GM12874 (cell line): ENCODE measurements at regions not wholly inside any gene's neighbourhood (a gene's known extent, or its start where the extent isn't known, plus 50 kb on each side); places are given as distances from the start of the nearest gene placed in this dataset.

Experiments
- CTCF ChIP-seq: IDR thresholded peaks from 2 replicates; pipeline ENCODE4 v1.5.1; 2011; ENCODE audit warnings: low read depth, mild to moderate bottlenecking, control low read depth, low read length, moderate library complexity; ENCODE audit not compliant: insufficient read depth

DNA sequence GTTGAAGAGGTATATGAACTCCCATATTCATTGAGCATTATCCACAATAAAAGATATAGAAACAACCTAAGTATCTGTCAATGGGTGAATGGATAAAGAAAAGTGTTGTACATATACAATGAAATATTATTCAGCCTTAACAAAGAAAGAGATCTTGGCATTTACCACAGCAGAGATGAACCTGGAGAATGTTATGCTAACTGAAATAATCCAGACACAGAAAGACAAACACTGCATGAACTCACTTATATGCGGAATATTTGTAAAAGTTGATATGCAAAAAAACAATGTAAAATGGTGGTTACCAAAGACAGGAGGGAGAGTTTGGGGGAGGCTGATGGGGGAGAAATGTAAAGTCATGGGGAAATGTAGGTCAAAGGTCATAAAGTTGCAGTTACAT is 278.7 kb downstream of the ZNF608 start:
- no peak for TF ChIP-seq CTCF

GRCh38 chr5:124466011-124466410 is 280.4 kb downstream of the ZNF608 start:
- TF ChIP-seq CTCF = no peak

GRCh38 chr5:124463851-124464250 is 282.6 kb downstream of the ZNF608 start:
- no peak for TF ChIP-seq CTCF

DNA sequence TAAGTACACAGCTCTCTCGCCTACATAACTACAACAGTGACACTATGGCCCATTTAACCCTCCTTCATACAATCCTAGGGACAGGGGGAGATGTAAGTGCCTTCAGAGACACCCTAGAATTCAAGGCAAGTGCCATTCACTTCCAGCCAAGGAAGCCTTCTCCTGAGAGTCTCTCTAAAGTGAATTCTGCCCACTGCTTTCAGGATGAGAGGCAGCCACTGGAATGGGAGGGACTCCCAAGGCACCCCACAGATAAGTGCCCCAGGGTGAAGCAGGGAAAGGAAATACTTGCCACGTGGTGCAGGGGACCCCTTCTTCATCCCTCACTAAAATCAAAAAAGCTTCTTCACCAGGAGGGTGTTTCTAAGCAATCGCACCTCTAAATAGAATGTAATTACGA is 283.7 kb downstream of the ZNF608 start:
- no peak for TF ChIP-seq CTCF

DNA sequence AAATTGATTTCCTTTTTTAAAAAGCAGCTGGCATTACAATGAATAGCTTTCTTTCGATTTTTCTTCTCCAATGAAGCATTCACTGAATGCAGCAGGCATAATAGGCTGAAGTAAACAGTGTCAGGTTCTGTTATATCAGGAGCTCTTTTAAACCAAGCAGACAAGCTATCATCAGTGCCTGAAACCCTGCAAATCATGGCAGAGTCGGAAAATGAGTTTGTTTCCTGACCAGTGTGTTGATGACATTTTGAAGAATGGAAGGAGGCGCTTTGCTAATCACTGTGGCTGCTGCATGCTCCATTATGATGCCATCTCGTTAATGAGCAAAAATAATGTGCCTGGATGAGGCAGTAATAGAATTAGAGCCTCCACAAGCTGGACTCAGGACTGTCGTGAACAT is 284.5 kb downstream of the ZNF608 start:
- TF ChIP-seq CTCF = no peak

- TF ChIP-seq CTCF = no peak
These were observed 285.3 kb downstream of the ZNF608 start for GRCh38 chr5:124461157-124461556.

DNA sequence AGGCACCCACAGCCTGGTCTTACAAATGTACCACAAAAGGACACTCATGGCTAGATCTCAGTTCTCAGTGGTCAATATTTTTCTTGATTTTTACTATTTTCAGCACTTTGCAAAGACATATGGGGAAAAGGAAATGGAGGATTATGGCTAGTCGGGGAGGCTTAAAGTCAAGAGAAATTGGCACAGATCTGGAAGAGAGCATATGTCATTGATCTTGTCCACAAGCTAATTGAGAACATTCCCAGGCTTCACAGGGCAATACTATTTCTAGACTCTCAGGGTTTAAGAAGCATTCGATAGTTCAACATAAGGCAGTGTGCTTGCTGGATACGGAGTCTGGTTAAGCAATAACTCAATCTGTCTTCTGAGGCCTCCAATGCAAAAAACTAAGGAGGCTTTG is 285.8 kb downstream of the ZNF608 start:
- no peak for TF ChIP-seq CTCF

DNA sequence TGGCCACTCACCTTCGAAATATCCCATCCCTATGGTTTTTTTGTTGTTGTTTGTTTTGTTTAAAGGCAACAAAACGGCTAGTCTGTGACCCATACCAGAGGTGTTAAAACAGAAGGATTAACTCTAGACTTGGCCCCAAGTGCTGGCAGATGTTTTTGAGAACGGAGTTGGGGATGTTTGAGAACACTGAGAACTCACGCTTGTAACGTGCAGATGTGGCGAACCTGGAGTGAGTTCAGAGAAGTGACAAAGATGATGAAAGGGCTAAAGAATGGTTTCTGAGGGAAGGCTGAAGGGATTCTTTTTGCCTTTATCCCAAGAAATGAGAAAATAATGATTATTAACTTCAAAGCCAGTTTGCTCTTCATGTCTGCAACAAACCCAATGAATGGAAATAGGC is 286.5 kb downstream of the ZNF608 start:
- TF ChIP-seq CTCF = no peak
